ENCODE measurements at regions not wholly inside any gene's neighbourhood (a gene's known extent, or its start where the extent isn't known, plus 50 kb on each side); places are given as distances from the start of the nearest gene placed in this dataset.

- DNase-seq, result no peak
Observed at GRCh38 chr4:117429506-117429905, 344.1 kb upstream of the TRAM1L1 start.

DNA sequence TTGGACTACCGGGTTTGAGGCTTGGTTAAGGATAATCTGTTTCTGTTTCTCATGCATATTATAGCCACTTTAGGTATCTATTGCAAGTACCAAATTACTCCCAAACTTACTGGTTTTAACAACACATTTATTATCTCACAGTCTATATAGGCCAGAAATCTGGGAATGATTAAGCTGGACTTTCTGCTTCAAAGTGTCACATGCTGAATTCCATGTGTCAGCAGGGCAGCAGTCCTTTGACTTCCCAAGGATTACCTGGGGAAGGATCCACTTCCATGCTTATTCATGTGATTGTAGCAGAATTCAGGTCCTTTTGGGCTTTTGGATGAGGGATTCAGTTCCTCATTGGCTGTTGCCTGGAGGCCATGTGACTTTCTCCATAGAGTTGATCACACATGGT, 349.0 kb upstream of the TRAM1L1 start:
- no peak for DNase-seq

GRCh38 chr4:117447925-117448324, 362.5 kb upstream of the TRAM1L1 start:
- no peak for DNase-seq

- DNase-seq, result no peak
Observed at GRCh38 chr4:117455088-117455487, 369.7 kb upstream of the TRAM1L1 start.

DNA sequence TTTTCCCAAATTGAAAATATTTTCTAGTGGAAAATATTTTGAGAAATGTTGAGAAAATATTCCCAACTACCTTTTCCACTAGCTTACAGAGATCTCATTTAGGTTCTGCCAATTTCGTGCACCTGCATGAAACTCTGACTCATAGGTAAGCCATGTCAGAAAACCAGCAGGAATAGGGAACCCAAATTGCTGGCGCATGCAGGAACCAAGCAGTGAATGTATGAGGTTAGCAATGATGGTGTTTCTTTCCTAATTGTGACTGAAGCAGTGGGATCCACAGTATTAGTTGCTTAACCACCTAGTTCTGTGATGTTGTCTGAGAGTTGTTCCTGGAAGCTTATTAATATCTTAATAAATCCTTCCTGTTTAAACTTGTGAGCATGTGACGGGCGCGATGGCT, 381.0 kb upstream of the TRAM1L1 start:
- no peak for DNase-seq

- DNase-seq, result no peak
Observed at GRCh38 chr4:117467404-117467803, 382.0 kb upstream of the TRAM1L1 start.

- DNase-seq, result no peak
Observed at GRCh38 chr4:117474987-117475386, 389.6 kb upstream of the TRAM1L1 start.

GRCh38 chr4:117477925-117478324, 392.5 kb upstream of the TRAM1L1 start:
- DNase-seq, result no peak

GRCh38 chr4:117478702-117479101, 393.3 kb upstream of the TRAM1L1 start:
- DNase-seq, result no peak

- no peak for DNase-seq
Observed at GRCh38 chr4:117479673-117480072, 394.3 kb upstream of the TRAM1L1 start.

GRCh38 chr4:117481742-117482141, 396.4 kb upstream of the TRAM1L1 start:
- DNase-seq, result no peak

GRCh38 chr4:117488692-117489091, 403.3 kb upstream of the TRAM1L1 start:
- DNase-seq, result no peak

GRCh38 chr4:117489107-117489506, 403.7 kb upstream of the TRAM1L1 start:
- peak; percentile 35 for DNase-seq

GRCh38 chr4:117491516-117491915, 406.1 kb upstream of the TRAM1L1 start:
- no peak for DNase-seq

- no peak for DNase-seq
Observed at GRCh38 chr4:117495802-117496201, 410.4 kb upstream of the TRAM1L1 start.

GRCh38 chr4:117512414-117512813, 427.0 kb upstream of the TRAM1L1 start:
- no peak for DNase-seq

DNA sequence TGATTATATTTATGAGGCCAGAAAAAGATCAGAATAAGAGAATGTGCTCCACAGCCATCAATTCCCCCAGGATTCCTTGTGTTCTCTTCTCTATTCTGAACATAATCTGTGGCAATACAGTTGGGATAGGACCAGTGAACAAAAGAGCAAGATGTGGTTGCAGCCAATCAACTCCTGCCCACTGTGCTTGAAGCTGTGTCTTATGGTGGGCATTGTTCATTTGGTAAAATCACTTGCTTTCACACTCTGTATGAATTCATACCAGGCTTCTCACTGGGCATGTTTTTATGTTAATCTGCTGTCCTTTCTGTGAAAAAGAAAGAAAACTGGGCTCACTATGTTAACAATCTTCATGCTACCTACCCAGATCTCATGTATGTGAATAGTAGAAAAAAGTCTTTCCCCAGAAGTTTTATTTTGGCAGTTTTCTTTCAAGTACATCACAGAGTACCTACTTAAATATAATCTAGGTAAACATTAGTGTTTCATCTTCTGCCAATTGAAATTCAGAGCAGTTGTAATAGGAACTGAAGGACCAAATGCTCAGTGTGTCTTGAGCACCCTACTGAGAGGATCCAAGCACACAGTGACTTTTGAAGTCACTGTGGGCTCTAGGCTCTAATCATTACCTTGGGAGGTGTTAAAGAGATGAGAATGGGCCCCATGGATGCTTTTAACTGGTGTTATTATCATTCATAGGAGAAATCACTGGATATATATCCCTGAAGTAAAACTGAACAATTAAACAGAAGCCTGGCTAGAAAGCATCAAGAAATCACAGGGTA, 429.2 kb upstream of the TRAM1L1 start:
- no peak for DNase-seq

DNA sequence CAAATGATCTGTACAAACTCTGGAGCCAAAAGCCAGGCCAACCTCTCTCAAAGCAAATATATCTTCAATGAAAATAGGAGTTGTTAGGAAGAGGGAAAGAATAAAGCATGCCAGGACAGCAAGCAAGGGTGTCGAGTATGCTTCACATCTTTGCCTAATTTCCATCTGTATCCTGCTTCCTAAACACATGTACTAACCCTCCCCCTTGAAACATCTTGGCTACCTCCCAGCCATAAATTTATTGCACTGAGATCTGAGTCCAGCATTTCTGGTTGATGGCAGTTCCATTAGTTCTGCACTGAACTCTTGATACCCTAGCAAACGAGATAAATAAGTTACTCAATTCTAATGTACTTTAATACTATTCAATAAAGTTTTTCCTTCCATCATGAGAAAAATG, 430.5 kb upstream of the TRAM1L1 start:
- no peak for DNase-seq

DNA sequence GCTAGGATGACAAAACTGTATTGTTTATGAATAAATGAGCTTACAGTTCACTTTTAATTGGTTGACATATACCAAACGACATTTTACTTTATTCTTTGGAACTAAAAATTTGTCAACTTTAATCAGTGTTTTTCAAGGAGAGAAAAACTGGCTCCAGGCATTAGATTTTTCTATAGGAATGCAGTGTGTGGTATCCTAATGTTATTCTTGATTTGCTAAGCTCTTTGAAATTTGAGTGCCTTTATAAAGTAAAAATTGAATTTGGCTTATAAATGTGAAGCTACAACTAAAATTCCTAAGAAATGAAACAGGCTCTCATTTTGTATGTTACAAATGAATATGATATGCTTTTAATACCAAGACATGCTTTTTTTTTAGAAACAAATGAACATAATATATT, 442.2 kb upstream of the TRAM1L1 start:
- no peak for DNase-seq

DNA sequence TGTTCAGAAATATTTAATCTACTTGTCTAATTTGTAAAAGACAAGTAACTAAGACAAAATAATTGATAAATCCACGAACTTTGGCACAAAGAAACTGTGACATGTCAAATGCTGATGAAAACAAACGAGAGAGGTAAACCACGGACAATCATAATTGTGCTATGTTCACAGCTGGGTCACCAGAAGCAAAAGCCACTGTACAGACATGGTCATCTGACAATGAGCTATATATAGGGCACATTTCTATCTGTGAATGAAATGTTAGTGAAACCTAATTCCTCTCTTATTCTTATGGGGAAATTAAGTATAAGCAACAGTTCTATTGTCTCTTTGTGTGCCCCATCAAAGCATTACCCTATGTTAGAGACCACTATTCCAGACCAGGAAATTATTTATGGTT, 444.0 kb upstream of the TRAM1L1 start:
- DNase-seq, result no peak

GRCh38 chr4:117533501-117533900, 448.1 kb upstream of the TRAM1L1 start:
- DNase-seq, result no peak

DNA sequence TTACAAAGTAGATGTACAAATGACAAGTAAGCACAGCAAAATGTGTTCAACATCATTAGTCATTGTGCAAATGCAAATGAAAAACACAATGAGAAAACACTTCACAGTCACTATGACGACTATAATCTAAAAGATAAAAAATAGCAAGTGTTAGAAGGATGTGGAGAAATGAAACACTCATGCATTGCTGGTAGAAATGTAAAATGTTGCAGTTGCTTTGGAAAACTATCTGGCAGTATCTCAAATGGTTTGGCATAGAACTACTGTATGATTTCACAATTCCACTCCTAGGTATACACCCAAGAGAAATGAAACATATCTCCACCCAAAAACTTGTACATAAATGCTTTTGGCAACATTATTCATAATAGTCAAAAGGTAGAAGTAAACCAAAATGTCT, 459.7 kb upstream of the TRAM1L1 start:
- DNase-seq, result no peak

GRCh38 chr4:117549524-117549923, 464.1 kb upstream of the TRAM1L1 start:
- DNase-seq, result no peak

DNA sequence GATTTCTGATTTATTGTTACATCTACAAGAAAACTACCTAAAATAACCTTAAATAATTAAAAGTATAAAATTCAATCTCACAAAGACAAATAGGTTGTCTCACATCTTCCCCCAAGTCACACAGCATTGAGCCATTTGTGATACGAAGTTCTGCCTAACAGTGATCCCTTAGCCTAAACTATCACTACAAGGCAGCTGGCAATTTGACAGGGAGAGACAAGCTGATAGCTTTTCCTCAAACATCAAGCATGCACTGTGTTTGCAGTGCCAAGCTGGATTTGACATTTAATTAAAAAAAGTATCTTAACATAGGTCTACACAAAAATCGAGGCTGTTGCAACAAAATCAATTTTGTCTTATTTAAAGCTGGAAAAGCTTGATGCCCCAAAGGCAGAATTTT, 464.7 kb upstream of the TRAM1L1 start:
- DNase-seq, result no peak

- peak; percentile 16 for DNase-seq
Observed at GRCh38 chr4:117560329-117560728, 474.0 kb upstream of the NDST3 start.
